ENCODE measurements at regions not wholly inside any gene's neighbourhood (a gene's known extent, or its start where the extent isn't known, plus 50 kb on each side); places are given as distances from the start of the nearest gene placed in this dataset.
A peak's percentile ranks its signal among the peaks of the same experiment; 100 is the strongest.

GRCh38 chr17:74083321-74083720, 120.2 kb upstream of the RPL38 start (continued):
- TF ChIP-seq, protein P1, sequence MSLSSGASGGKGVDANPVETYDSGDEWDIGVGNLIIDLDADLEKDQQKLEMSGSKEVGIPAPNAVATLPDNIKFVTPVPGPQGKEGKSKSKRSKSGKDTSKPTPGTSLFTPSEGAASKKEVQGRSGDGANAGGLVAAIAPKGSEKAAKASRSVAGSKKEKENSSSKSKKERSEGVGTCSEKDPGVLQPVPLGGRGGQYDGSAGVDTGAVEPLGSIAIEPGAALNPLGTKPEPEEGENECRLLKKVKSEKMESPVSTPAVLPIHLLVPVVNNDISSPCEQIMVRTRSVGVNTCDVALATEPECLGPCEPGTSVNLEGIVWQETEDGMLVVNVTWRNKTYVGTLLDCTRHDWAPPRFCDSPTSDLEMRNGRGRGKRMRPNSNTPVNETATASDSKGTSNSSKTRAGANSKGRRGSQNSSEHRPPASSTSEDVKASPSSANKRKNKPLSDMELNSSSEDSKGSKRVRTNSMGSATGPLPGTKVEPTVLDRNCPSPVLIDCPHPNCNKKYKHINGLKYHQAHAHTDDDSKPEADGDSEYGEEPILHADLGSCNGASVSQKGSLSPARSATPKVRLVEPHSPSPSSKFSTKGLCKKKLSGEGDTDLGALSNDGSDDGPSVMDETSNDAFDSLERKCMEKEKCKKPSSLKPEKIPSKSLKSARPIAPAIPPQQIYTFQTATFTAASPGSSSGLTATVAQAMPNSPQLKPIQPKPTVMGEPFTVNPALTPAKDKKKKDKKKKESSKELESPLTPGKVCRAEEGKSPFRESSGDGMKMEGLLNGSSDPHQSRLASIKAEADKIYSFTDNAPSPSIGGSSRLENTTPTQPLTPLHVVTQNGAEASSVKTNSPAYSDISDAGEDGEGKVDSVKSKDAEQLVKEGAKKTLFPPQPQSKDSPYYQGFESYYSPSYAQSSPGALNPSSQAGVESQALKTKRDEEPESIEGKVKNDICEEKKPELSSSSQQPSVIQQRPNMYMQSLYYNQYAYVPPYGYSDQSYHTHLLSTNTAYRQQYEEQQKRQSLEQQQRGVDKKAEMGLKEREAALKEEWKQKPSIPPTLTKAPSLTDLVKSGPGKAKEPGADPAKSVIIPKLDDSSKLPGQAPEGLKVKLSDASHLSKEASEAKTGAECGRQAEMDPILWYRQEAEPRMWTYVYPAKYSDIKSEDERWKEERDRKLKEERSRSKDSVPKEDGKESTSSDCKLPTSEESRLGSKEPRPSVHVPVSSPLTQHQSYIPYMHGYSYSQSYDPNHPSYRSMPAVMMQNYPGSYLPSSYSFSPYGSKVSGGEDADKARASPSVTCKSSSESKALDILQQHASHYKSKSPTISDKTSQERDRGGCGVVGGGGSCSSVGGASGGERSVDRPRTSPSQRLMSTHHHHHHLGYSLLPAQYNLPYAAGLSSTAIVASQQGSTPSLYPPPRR (CRISPR knock-in tag; IDR thresholded peaks at IDR 0.05; ENCODE audit: borderline replicate concordance), result no peak
- no peak for TF ChIP-seq ZNF331 (CRISPR knock-in tag; IDR thresholded peaks at IDR 0.05)
- TF ChIP-seq GPN1 (CRISPR knock-in tag; IDR thresholded peaks at IDR 0.05; ENCODE audit: borderline replicate concordance), result no peak
- TF ChIP-seq ZHX1 (CRISPR knock-in tag; IDR thresholded peaks at IDR 0.05; ENCODE audit: low read depth), result no peak
- TF ChIP-seq ZNF879 (CRISPR knock-in tag; IDR thresholded peaks at IDR 0.05), result no peak

GRCh38 chr17:74085434-74085833, 118.0 kb upstream of the RPL38 start:
- Histone ChIP-seq H3K79me2 (ENCODE audit: insufficient read depth, low read length) (no peaks in the 10 kb centered on the region), H3K4me1 (ENCODE audit: insufficient read depth, low read length) (no peaks in the 10 kb centered on the region), H4K20me1 (ENCODE audit: insufficient read depth, low read length) (no peaks in the 10 kb centered on the region), H2AFZ (ENCODE audit: low read length) (no peak overlapping the region), H3K27me3 (ENCODE audit: control insufficient read depth in 1 of 2, insufficient read depth in 2 of 2, low read length in 2 of 2) (peaks cover 6 to 31% of the 10 kb centered on the region in 2 experiments; a peak in 4 of 5 replicates), H3K27ac (ENCODE audit: extremely low read length, insufficient read depth, low read length) (no peak overlapping the region), H3K4me2 (ENCODE audit: low read depth, low read length) (no peak overlapping the region), H3K4me3 (replicated peaks in 1 of 3; ENCODE audit: insufficient read depth in 1 of 3, low read depth in 2 of 3, low read length in 3 of 3) (no peak overlapping the region), H3K9me3 (ENCODE audit: low read length) (peaks cover 14% of the 10 kb centered on the region), H3K36me3 (replicated peaks in 1 of 2; ENCODE audit: control insufficient read depth in 1 of 2, insufficient read depth in 2 of 2, low read length in 2 of 2) (no peaks in the 10 kb centered on the region), H3K9ac (ENCODE audit: insufficient read depth, low read depth, low read length) (no peak overlapping the region)
- DNase-seq (ENCODE audit: low spot score) (no peak), ATAC-seq (no peak), FAIRE-seq (no peak)
- no TSS peak for BruUV-seq (replicated peaks)
- intact Hi-C loops (cut with micrococcal nuclease; ENCODE audit: unreplicated experiment) (no loop called here), in situ Hi-C loops (cut with HindIII; ENCODE audit: extremely low pct_ligation_motif_present, low pct_unique_long_range_greater_than_20kb) (no loop called here)
- 3% methylated on average over 3 of the region's 3 CpGs for WGBS (ENCODE audit: low lambda C conversion rate)
- TF ChIP-seq ZNF784 (CRISPR knock-in tag; IDR thresholded peaks at IDR 0.05; ENCODE audit: borderline replicate concordance) (no peak), CTCF (CRISPR knock-in tag; IDR thresholded peaks at IDR 0.05) (peak; percentile 48)
- ChIA-PET POLR2A (no interaction called here), CTCF (ENCODE audit: low intra/inter-chr PET ratio, low total read pairs) (no interaction called here)

Data from HepG2 (cell line).